GM20000 (cell line): ENCODE measurements at regions not wholly inside any gene's neighbourhood (a gene's known extent, or its start where the extent isn't known, plus 50 kb on each side); places are given as distances from the start of the nearest gene placed in this dataset.

Experiments used
- DNase-seq: peaks from one replicate; pipeline ENCODE4 v3.0.0; 2012; ENCODE audit warnings: low spot score
- TF ChIP-seq, protein P1 (sequence below): IDR thresholded peaks from 2 replicates; pipeline ENCODE4 v1.5.1; 2012; ENCODE audit warnings: mild to moderate bottlenecking, control low read depth; ENCODE audit errors: extremely low read depth, missing control alignments

DNA sequence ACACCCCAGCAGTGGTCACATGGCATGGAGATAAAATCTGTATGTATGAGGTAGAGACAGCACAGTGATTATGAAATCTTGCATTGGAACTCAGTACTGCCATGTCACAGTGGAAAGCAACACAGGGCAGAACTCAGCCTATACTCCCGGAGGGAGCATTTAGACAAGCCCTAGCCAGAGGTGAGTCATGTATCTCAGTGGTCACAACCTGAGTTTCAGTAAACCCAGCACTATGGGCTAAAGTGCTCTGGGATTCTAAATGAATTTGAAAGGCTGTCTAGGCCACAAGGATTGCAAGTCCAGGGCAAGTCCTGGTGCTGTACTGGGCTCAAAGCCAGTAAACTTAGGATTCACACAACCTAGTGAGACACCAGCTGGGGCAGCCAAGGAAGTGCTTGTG lies 1717.1 kb upstream of the RAG2 start:
- DNase-seq: no peak
- TF ChIP-seq, protein P1, sequence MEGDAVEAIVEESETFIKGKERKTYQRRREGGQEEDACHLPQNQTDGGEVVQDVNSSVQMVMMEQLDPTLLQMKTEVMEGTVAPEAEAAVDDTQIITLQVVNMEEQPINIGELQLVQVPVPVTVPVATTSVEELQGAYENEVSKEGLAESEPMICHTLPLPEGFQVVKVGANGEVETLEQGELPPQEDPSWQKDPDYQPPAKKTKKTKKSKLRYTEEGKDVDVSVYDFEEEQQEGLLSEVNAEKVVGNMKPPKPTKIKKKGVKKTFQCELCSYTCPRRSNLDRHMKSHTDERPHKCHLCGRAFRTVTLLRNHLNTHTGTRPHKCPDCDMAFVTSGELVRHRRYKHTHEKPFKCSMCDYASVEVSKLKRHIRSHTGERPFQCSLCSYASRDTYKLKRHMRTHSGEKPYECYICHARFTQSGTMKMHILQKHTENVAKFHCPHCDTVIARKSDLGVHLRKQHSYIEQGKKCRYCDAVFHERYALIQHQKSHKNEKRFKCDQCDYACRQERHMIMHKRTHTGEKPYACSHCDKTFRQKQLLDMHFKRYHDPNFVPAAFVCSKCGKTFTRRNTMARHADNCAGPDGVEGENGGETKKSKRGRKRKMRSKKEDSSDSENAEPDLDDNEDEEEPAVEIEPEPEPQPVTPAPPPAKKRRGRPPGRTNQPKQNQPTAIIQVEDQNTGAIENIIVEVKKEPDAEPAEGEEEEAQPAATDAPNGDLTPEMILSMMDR: no peak

DNA sequence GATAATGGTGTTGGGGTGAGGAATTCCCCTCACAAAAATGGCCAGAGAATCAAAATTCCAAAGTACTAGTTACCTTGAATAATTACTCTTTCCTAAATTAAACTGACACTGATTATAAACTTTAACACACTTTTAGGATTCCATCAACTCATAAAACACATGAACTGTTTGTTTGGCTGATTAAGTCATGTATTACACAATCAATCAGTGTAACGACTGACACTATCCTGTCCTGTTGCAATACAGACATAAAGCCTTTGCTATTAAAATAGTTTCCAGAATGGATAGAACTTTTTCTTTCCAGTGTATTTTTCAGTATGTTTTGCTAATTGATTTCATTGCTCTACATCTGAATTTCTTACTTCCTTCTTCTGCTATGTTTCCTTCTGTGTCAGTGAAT lies 1709.4 kb upstream of the RAG2 start:
- TF ChIP-seq, protein P1: no peak
- DNase-seq: no peak

DNA sequence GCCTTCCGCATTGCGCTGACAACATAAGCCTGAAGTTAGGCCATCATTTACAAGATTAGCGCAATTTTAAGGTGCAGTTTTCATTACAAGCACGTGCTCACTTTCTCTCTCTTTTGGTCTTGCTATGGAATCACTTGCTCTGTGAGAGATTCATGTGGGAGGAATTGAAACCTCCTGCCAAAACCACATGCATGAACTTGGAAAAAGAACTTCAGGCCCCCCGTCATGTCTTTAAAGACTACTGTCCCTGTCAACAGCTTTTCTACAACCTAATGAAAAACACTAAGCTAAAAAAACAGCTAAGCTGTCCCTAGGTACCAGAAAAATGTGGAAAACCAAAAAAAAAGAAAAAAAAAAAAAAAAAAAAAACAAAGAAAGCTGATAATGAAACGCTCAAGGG lies 1707.6 kb upstream of the RAG2 start:
- DNase-seq: no peak
- TF ChIP-seq, protein P1: no peak

DNA sequence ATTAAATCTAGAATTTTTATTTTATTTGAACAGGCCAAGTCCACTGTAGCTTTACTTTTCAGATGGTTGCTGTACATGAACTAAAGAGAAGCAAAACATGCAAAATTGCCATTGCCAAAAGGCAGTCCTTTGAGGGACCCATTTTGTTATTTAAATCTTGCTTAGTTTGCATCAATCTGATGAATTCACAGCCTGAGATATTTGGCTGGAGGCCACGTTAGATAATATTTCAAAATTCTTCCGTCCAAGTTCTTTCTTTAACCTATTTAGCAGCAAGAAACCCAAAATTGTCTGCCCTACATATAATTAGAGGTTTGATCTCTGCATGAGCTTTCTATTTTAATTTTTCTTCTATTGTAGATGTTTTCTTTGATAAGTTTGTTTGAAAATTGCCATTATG lies 1706.9 kb upstream of the RAG2 start:
- no peak for DNase-seq
- TF ChIP-seq, protein P1: no peak

DNA sequence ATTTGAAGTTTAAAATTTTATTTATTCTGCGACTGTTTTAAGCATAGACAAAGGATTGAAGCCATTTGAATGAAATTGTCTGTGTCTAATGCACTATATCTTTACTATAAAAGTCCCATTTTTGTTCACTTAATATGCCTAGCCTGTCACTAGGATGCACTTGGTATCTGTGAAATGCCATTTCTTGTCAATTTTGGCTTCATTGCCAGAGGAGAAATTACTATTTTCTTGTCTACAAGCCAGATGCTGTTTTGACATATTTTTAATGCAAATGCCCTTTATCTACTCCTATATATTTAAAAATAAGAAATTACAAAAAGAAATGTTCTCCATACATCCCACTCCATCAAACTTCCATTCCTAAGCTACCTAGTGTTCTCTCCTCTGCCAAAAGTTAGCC lies 1704.5 kb upstream of the RAG2 start:
- no peak for DNase-seq
- TF ChIP-seq, protein P1: no peak

DNA sequence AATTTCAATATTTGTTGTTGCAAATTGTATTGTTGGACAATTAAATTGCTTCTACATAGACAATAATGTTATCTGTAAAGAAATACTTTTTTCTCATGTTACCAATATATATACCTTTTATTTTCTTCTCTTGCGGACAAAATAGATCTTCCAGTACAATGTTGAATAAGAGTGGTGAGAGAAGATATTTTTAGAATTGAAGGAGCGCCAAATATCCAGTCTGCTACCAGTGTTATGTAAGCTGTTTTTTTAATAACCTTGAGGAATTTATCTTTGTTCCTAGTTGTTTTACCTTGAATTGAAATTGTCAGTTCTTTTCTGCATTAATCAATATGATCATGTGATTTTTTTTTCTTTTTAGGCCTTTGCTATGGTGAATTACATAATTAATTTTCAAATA lies 1702.5 kb upstream of the RAG2 start:
- TF ChIP-seq, protein P1: no peak
- no peak for DNase-seq

DNA sequence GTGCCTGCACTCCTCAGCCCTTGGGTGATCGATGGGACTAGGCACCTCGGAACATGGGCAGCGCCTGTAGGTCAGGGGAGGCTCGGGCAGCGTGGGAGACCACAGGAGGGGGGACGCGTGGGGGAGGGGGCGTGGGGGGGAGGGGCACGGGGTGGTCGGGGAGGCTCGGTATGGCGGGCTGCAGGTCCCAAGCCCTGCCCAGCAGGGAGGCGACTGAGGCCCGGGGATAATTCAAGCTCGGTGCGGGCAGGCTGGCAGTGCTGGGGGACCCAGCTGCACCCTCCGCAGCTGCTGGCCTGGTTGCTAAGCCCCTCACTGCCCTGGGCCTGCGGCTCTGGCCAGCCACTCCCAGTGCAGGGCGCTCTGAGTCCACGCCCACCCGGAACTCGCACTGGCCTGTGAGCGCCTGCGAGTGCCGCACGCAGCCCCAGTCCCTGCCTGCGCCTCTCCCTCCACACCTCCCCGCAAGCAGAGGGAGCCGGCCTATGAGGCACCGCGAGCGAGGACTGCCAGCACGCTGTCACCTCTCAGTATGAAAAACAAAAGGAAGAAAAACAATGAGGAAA lies 1698.3 kb upstream of the RAG2 start:
- no peak for DNase-seq
- TF ChIP-seq, protein P1: no peak
